ENCODE measurements at regions not wholly inside any gene's neighbourhood (a gene's known extent, or its start where the extent isn't known, plus 50 kb on each side); places are given as distances from the start of the nearest gene placed in this dataset.

DNA sequence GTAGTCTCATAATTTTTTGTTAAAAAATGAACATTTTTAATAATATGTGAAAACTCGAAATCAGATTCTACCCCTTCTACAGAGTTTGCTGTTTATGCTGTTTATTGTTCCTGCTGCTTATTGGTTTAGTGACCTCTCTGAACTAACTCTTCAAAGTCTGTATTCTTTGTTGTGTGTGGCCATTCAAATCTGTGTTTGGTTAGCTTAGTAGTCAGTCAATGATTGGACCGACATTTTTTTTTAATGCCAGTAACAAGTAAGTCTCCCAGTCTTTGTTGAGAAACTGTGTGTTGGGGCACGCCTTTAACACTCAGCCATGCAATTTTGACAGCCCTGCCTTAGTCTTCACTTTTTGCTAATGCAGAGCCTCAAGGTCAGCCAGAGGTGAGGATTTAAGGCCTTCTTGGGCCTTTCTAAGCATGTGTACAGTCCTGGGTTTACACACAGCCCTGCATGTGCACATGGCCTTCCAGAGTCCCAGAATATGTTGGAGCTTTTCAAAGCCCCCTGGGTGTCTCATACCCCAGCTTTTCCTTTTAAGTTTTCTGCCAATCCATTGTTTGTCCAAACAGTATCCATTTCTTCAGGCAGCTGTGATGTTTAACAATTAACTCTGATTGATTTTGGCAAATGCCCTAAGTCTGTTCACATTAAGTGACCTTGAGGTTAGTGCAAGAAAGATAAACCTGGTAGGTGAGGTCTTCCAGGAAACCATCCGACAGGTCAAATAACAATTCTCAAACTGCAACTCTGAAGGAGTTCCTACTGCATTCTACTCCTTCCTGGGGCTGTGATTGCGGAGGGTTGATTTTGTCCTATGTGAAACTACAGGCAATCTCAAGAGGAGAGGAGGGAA lies 389.3 kb downstream of the PMP22 start:
- TF ChIP-seq POLR2A (IDR thresholded peaks at IDR 0.05) (no peak), POLR2AphosphoS5 (IDR thresholded peaks at IDR 0.05; ENCODE audit: insufficient read depth in 1 of 2, low read depth in 1 of 2) (no peak)
- TF ChIP-seq, protein P1, sequence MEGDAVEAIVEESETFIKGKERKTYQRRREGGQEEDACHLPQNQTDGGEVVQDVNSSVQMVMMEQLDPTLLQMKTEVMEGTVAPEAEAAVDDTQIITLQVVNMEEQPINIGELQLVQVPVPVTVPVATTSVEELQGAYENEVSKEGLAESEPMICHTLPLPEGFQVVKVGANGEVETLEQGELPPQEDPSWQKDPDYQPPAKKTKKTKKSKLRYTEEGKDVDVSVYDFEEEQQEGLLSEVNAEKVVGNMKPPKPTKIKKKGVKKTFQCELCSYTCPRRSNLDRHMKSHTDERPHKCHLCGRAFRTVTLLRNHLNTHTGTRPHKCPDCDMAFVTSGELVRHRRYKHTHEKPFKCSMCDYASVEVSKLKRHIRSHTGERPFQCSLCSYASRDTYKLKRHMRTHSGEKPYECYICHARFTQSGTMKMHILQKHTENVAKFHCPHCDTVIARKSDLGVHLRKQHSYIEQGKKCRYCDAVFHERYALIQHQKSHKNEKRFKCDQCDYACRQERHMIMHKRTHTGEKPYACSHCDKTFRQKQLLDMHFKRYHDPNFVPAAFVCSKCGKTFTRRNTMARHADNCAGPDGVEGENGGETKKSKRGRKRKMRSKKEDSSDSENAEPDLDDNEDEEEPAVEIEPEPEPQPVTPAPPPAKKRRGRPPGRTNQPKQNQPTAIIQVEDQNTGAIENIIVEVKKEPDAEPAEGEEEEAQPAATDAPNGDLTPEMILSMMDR (IDR thresholded peaks at IDR 0.05) = no peak
